ENCODE measurements at regions not wholly inside any gene's neighbourhood (a gene's known extent, or its start where the extent isn't known, plus 50 kb on each side); places are given as distances from the start of the nearest gene placed in this dataset.

DNA sequence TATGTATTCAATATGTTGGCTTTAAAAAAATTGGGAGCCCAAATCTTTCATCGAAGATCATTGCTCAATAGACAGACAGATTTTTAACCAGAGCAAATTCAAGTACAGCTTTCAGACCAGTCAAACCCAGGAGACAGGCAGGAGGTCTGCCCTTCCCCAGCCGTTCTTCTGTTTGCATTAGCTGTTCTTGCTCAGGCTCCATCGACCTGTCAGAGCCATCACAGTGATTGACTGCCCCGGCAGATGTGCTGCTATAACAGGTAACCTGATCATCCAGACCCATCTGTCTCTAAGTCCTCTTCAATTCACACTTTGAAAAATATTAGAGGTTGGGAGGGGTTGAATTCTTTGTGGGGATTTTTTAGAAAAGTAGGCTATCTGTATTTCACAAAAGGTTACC, 453.5 kb downstream of the FOXG1 start:
- 41% methylated on average over 4 of the region's 4 CpGs for WGBS
- H3K4me3 ChIP-seq, result no peak overlapping the region
- H3K36me3 ChIP-seq, result no peaks in the 10 kb centered on the region
- TF ChIP-seq, protein P1, sequence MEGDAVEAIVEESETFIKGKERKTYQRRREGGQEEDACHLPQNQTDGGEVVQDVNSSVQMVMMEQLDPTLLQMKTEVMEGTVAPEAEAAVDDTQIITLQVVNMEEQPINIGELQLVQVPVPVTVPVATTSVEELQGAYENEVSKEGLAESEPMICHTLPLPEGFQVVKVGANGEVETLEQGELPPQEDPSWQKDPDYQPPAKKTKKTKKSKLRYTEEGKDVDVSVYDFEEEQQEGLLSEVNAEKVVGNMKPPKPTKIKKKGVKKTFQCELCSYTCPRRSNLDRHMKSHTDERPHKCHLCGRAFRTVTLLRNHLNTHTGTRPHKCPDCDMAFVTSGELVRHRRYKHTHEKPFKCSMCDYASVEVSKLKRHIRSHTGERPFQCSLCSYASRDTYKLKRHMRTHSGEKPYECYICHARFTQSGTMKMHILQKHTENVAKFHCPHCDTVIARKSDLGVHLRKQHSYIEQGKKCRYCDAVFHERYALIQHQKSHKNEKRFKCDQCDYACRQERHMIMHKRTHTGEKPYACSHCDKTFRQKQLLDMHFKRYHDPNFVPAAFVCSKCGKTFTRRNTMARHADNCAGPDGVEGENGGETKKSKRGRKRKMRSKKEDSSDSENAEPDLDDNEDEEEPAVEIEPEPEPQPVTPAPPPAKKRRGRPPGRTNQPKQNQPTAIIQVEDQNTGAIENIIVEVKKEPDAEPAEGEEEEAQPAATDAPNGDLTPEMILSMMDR (IDR thresholded peaks at IDR 0.05), result no peak
- TF ChIP-seq POLR2A (IDR thresholded peaks at IDR 0.05), result no peak
- TF ChIP-seq EP300 (IDR thresholded peaks at IDR 0.05), result no peak
- no peak for TF ChIP-seq POLR2AphosphoS5 (IDR thresholded peaks at IDR 0.05)
- H3K27ac ChIP-seq, result no peak overlapping the region
- no peaks in the 10 kb centered on the region for H3K4me1 ChIP-seq
- no peaks in the 10 kb centered on the region for H3K27me3 ChIP-seq
- no peak for DNase-seq (ENCODE audit: low spot score in 2 of 2)
- no peaks in the 10 kb centered on the region for H3K9me3 ChIP-seq

DNA sequence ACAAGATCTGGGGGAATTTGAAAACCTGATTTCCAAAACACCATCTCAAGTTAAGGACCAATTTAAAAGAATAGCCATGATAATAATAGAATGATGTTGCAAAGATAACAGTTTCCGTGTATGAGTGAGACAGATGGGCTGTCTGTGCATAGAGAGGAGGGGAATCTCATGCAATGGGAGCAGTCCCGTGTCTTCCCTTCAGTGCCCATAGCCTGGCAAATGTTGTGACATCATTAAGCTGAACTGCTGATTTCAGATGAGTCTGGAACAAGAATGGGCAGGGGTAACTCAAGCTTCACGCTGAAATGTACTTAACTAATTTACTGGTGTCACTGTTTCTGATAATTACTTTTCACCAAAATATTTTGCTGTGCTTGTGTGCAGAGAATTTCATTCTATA, 454.0 kb downstream of the FOXG1 start:
- H3K36me3 ChIP-seq, result no peaks in the 10 kb centered on the region
- H3K4me1 ChIP-seq, result no peaks in the 10 kb centered on the region
- no peak overlapping the region for H3K27ac ChIP-seq
- H3K27me3 ChIP-seq, result no peaks in the 10 kb centered on the region
- WGBS, result 46% methylated on average over 3 of the region's 3 CpGs
- no peak for TF ChIP-seq POLR2AphosphoS5 (IDR thresholded peaks at IDR 0.05)
- no peak for TF ChIP-seq EP300 (IDR thresholded peaks at IDR 0.05)
- TF ChIP-seq POLR2A (IDR thresholded peaks at IDR 0.05), result no peak
- TF ChIP-seq, protein P1 (IDR thresholded peaks at IDR 0.05), result no peak
- H3K9me3 ChIP-seq, result no peaks in the 10 kb centered on the region
- no peak overlapping the region for H3K4me3 ChIP-seq
- DNase-seq (ENCODE audit: low spot score in 2 of 2), result no peak

DNA sequence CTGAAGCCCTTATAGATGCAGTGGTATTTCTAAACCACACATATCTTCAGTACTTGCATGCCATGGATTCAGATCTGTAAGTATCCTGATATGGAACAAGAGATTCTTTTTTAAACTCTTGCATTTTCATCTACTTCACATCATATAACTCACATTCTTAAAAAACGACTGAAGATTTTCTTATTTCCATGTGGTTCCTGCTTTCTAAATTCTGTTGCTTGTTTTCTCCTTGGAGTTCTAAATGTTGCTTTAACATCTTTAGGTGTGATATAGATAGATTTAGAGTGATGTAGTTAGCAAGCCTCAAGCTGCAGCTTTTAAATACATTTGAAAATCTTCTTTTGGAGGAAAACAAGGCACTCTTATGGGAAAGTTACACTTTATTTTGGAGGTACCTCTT, 455.4 kb downstream of the FOXG1 start:
- no peak overlapping the region for H3K27ac ChIP-seq
- no peak overlapping the region for H3K4me3 ChIP-seq
- TF ChIP-seq EP300 (IDR thresholded peaks at IDR 0.05) (no peak), POLR2AphosphoS5 (IDR thresholded peaks at IDR 0.05) (no peak), POLR2A (IDR thresholded peaks at IDR 0.05) (no peak)
- TF ChIP-seq, protein P1 (IDR thresholded peaks at IDR 0.05), result no peak
- H3K27me3 ChIP-seq, result no peaks in the 10 kb centered on the region
- no peaks in the 10 kb centered on the region for H3K4me1 ChIP-seq
- WGBS, result 39% methylated on average over 1 of the region's 1 CpG
- H3K9me3 ChIP-seq, result no peaks in the 10 kb centered on the region
- DNase-seq (ENCODE audit: low spot score in 2 of 2), result no peak
- H3K36me3 ChIP-seq, result no peaks in the 10 kb centered on the region

DNA sequence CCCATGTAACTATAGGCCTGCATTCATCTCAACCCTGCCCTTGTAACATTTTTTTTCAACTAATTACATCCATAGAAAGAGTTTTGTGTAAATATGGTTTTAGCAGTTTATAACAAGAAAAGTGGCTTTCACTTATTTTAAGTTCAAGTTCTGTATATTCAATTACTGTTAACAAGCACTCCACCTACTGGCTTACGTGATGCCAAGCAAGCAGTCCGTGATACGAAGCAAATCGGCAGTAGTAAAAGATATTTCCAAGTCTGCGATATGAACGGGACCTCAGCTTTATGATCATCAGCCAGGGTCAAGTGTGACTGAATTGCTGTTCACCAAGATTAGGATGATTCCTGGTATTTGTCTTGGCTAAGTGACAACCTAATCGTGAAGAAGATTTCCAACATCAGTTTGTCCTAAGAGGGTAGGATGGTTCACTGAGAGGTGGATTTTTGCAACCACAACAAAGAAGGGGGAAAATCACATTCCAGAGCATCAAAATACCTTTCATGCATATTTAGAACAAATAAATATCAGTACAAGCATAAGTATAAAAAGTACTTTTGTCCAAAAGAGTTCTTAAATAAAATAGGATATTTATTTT, 456.2 kb downstream of the FOXG1 start:
- H3K36me3 ChIP-seq, result no peaks in the 10 kb centered on the region
- no peaks in the 10 kb centered on the region for H3K27me3 ChIP-seq
- WGBS, result 6% methylated on average over 7 of the region's 7 CpGs
- H3K4me1 ChIP-seq, result no peaks in the 10 kb centered on the region
- no peak overlapping the region for H3K4me3 ChIP-seq
- TF ChIP-seq EP300 (IDR thresholded peaks at IDR 0.05), result no peak
- TF ChIP-seq, protein P1 (IDR thresholded peaks at IDR 0.05), result no peak
- no peak for TF ChIP-seq POLR2A (IDR thresholded peaks at IDR 0.05)
- no peak for TF ChIP-seq POLR2AphosphoS5 (IDR thresholded peaks at IDR 0.05)
- H3K27ac ChIP-seq, result no peak overlapping the region
- H3K9me3 ChIP-seq, result no peaks in the 10 kb centered on the region
- no peak for DNase-seq (ENCODE audit: low spot score in 2 of 2)

DNA sequence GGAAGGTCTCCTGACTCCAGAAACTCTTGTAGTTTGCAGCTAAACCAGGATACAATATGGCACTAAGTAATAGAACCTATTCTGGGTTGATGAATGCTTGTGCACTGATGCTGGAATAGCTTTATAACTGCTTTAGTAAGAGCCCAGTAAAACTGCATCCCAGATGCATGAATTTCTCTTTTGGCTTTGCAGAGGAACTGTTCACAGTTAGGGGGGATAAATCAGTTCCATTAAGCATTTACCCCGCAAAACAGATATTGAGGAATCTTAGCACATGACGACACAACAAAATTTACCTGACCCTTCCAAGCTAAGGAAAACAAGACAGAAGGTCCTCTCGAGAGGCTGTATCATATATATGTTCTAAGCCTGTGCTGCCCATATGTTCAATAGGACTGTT, 457.4 kb downstream of the FOXG1 start:
- 65% methylated on average over 3 of the region's 3 CpGs for WGBS
- no peaks in the 10 kb centered on the region for H3K9me3 ChIP-seq
- DNase-seq (ENCODE audit: low spot score in 2 of 2), result no peak
- H3K27me3 ChIP-seq, result no peaks in the 10 kb centered on the region
- H3K4me1 ChIP-seq, result no peaks in the 10 kb centered on the region
- TF ChIP-seq EP300 (IDR thresholded peaks at IDR 0.05), result no peak
- TF ChIP-seq POLR2AphosphoS5 (IDR thresholded peaks at IDR 0.05), result no peak
- no peak overlapping the region for H3K4me3 ChIP-seq
- no peak overlapping the region for H3K27ac ChIP-seq
- no peaks in the 10 kb centered on the region for H3K36me3 ChIP-seq

DNA sequence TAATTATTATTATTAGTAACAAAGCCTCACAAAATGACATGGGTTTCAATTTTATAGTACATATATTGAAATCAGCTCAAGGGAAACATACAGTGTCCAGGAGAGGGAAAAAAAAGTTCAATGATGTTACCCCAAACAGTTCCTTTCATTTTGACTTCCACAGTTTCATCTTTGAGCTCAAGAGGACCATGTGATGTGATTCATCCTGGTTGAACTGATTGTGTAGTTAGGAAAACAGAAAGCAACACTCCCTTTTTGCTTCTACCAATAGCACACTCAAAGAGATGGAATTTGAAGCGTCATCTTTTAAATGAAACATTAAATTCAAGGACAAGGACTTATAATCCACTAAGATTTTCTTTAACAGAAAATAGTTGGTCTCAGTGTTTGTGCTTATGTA, 461.0 kb downstream of the FOXG1 start:
- Histone ChIP-seq H3K9me3 (no peaks in the 10 kb centered on the region), H3K27me3 (no peaks in the 10 kb centered on the region), H3K4me3 (no peak overlapping the region), H3K4me1 (no peaks in the 10 kb centered on the region), H3K36me3 (no peaks in the 10 kb centered on the region), H3K27ac (no peak overlapping the region)
- 74% methylated on average over 1 of the region's 1 CpG for WGBS
- DNase-seq (ENCODE audit: low spot score in 2 of 2), result no peak
- TF ChIP-seq POLR2AphosphoS5 (IDR thresholded peaks at IDR 0.05) (no peak), POLR2A (IDR thresholded peaks at IDR 0.05) (no peak), EP300 (IDR thresholded peaks at IDR 0.05) (no peak)
- TF ChIP-seq, protein P1 (IDR thresholded peaks at IDR 0.05), result no peak

All from suprapubic skin (tissue), 4 donors.